GM19468 (cell line): ENCODE measurements at regions not wholly inside any gene's neighbourhood (a gene's known extent, or its start where the extent isn't known, plus 50 kb on each side); places are given as distances from the start of the nearest gene placed in this dataset.
"Not testable (repeated sequence)": the region's sequence is repeated elsewhere in the genome, so short reads cannot be mapped to it uniquely, and the experiment has no call there.

Source experiments
- ATAC-seq: cut with Tn5 transposase; IDR thresholded peaks from one replicate; pipeline ENCODE4 v1.9.1; 2021; ENCODE audit warnings: mild to moderate bottlenecking, moderate library complexity, moderate number of reproducible peaks; ENCODE audit not compliant: unreplicated experiment; ENCODE audit errors: extremely low read depth

- no peak for ATAC-seq
Measured at GRCh38 chr4:174084542-174084941, 198.9 kb downstream of the FBXO8 start.

- ATAC-seq, result no peak
Measured at GRCh38 chr4:174080361-174080760, 203.1 kb downstream of the FBXO8 start.

- ATAC-seq, result no peak
Measured at GRCh38 chr4:174071595-174071994, 211.9 kb downstream of the FBXO8 start.

DNA sequence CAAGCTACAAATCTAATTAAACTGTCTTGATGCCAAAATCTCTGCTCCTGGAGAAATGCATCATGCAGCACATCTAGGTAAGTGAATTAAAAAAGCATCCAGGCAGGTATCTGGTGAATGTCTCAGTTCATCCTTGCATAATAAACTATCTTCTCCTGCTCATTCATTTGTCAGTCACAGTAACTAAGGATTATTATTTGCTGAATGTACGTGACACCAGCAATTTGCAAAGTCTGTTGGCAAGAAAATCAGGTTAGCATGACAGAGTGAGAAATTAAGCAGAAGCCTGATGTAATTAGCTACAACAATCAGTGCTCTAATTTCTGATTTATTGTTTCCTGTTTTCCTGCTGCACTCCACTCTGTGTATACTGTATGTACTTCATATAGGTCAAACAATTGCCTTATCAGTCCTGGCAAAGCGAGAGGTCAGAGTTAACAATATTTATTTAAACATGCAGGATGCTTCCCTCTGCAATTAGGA is 213.6 kb downstream of the FBXO8 start:
- ATAC-seq, result no peak

DNA sequence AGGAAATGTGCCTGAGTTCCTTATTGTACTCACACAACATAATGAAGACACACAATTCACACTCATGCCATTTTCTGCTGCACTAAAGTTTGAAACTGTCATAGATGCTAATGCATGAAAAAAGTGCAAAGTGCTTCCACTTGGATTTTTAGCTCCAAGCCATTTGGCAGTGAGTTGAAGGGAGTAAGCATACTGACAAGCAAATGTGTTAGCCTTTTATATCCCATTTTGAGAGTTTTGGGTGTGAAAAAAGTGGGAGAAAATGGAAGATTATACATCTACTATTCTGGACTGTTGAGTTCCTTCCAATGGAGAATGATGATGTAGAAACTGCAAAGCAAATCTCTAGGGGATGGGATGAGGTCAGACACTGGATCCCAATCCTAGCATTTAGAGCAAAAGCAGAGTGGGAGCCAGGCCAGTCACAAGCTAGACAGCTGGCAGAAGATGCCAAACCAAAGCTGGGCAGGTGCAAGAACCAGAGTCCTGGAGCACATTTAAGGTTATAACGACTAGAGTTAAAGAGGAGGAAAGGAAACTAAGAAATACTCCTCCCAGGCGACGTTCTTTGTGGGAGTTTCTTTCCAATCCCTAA is 216.8 kb downstream of the FBXO8 start:
- ATAC-seq, result no peak

GRCh38 chr4:174062831-174063230 is 220.6 kb downstream of the FBXO8 start:
- no peak for ATAC-seq

GRCh38 chr4:174061026-174061425 is 222.4 kb downstream of the FBXO8 start:
- no peak for ATAC-seq

DNA sequence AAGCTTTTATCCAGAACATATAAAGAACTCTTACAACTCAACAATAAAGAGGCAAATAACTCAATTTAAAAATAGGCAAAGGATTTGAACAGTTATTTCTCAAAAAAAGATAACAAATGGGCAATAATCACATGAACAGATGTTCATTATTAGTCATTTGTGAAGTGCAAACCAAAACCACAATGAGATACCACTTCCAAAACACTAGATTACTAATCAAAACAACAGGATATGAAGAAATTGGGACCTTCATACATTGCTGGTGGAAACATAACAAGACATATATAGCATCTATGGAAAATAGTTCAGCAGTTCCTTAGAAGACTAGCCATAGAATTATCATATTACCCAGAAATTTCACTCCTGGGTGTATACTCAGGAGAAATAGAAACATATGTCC is 224.6 kb downstream of the FBXO8 start:
- ATAC-seq, result no peak

DNA sequence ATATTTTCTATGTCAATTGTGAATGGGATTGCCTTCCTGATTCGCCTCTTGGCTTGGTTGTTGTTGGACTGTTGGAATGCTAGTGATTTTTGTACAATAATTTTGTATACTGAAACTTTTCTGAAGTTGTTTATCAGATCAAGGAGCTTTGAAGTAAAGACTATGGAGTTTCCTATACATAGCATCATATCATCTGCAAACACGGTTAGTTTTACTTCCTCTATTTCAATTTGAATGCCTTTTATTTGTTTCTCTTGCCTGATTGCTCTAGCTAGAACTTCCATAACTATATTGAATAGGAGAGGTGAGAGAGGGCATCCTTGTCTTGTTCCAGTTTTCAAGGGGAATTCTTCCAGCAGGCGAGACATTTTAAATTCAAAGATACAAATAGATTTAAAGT is 226.5 kb downstream of the FBXO8 start:
- ATAC-seq, result no peak

GRCh38 chr4:174055344-174055743 is 228.1 kb downstream of the FBXO8 start:
- ATAC-seq, result no peak

DNA sequence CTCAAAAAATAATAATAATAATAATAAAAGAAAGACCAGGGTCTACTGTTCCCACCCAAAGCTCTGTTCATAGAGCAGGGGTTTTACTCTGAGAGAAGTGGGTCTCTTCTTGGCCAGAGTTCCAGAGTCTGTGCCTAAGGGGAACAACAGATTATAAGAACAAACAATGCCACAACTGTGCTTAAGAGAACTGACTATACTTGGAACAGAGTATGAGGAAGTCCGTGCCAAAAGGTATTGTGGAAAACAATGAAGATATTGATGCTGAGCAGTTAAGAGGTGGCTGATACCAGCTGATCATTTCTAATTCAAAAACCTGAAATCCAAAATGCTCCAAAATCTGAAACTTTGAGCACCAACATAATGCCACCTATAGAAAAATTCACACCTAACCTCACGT is 229.6 kb downstream of the FBXO8 start:
- no peak for ATAC-seq

- ATAC-seq, result no peak
Measured at GRCh38 chr4:174047363-174047762, 236.1 kb downstream of the FBXO8 start.

GRCh38 chr4:174045829-174046228 is 237.6 kb downstream of the FBXO8 start:
- not testable (repeated sequence) for ATAC-seq

DNA sequence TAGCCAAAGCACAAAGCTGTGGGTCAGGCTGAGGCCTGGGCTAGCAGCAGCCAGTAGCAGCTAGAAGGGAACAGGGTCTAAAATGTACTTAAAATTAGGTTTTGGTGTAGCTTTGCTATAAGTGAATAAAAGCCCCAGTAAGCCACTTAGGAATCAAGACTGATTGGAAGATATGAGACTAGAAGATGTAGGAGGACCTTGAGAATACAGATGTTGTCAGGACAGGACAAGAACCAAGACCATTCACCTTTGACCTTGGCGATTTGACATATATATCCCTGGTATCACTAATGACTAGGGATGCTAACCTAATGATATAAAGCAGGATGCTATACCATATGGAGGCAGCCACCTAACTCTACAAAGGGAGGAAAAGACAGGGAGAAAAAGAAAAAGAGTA is 238.1 kb downstream of the FBXO8 start:
- ATAC-seq, result no peak

DNA sequence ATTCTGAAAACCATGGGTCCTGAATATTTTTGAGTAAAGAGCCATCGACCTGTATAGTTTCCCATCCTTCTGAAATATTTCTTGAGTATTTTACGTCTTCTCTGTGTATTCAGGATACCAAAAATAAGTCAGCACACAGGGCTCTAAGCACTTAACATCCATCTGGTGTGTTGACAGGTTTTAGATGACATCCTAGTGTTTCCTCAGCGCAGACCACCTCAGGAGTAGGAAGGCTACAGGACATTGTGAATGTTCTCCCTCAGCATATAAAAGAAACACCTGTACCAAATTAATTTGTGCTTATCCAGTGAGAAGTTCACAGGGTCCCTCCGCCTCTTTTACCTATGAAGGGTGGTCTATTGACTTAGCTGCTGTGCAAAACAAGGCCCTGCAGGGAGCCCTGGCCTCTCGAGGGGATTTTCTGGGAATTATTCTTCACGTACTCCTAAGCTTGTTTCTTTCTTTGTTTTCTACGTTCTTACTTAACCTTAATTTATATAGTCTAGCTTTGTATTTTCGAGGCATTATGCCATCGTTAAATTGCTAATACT is 241.8 kb downstream of the FBXO8 start:
- no peak for ATAC-seq

- ATAC-seq, result no peak
Measured at GRCh38 chr4:174040287-174040686, 243.2 kb downstream of the FBXO8 start.

DNA sequence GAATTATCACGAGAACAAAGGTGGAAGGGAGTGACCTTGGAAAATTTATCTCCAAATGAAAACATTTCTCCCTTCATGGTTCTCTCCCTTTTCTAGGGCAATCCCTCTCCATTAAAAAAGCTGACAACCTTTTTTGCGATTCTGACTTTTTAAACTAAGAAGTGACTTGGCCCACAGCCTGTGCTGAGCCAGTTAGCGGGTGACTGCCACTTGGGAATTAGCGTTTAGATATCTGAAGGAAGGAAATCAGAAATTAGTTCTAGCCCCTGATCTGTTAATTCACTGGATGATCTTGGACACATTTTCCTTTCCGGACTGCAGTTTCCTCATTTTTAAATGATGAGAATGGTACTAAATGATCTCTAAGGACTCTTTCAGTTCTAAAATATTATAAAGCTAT is 245.0 kb downstream of the FBXO8 start:
- ATAC-seq, result no peak

DNA sequence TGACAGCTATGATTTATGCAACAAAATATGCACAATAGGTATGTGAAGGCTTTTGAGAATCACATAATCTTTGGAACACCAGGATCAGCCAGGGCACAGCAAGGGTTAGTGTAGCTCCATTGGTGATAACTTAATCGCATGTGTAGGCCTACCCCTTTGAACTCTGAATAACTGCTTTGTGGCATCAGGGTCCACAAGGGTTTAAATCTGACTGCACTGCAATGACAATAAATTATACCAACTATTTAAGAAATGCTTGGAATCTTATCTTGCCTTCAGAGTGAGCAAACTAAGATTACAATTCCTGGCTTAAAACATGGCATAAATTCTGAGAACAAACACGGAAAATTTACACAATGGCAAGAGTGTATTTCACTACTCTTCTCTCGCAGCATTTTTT is 245.8 kb downstream of the FBXO8 start:
- no peak for ATAC-seq

DNA sequence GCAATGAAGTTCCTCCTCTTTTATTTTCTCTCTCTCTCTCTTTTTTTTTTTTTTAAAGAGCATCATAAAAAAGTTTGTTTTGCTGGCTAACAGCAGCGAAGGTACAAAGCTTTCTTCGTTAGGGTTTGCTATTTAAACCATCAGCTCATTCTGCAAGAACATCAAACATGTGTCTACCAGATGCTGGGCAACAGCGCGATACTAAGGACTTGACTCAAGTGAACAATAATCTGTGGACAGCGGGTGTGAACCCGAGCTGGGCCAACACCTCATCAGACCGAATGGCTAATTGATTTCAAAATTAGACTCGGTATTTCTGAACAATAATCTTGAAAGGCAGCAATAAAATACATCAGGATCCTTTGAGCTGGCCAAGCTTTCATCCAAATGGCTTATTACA is 246.4 kb downstream of the FBXO8 start:
- no peak for ATAC-seq

DNA sequence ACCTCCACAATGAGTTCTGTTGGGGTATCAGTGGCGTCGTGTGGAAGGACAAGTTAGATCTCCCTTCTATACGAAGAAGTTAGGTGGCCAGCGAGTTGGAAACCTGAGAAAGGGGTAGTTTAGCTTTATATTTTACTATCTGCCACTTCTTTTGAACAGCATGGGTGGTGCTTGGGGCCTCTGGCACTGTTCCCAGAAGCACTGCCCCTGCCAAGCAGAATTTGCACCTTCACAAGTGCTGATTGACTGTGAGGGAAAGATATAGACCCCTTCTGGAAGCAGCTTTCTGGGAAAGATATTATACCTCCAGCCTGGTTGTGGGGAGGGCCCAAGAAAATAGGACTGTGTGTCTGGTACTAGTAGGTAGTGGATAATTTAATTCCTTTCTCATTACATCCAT is 246.9 kb downstream of the FBXO8 start:
- no peak for ATAC-seq

DNA sequence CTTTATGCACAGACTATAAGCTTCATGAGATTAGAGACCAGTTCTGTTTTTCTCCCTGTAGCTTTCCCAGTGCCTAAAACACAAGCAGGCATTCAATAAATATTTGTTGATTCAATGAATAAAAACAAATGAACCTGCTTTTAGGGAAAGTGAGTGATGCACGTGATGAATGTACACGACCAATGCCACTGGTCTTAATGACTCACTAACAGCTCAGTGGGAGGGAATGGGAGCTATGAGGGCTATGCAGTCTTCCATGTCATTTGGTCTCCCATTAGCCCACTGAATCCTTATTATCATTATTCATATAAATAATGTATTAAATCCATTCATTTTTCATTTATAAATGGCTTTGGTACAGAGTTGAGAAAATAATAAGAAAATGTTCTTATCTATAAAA is 247.4 kb downstream of the FBXO8 start:
- no peak for ATAC-seq

- ATAC-seq, result no peak
Measured at GRCh38 chr4:174023641-174024040, 259.8 kb downstream of the FBXO8 start.
